Neural cell (in vitro differentiated cells): ENCODE measurements at regions not wholly inside any gene's neighbourhood (a gene's known extent, or its start where the extent isn't known, plus 50 kb on each side); places are given as distances from the start of the nearest gene placed in this dataset.

ENCODE experiments used
- H2AFZ ChIP-seq: fragments of 200-600, 300-800 bp; sonication (generic), shearing (Covaris generic); 2 replicates; pipeline ENCODE4 v1.6.0; 2014; ENCODE audit warnings: low read depth, mild to moderate bottlenecking, antibody characterized with exemption, low read length, moderate library complexity
- H3F3A ChIP-seq: fragments of 200-600 bp; shearing (Covaris generic); 2 replicates; pipeline ENCODE4 v1.6.1; 2016; ENCODE audit warnings: mild to moderate bottlenecking, moderate library complexity, mixed read lengths, antibody characterized with exemption, low read length; ENCODE audit not compliant: insufficient read depth, poor library complexity, severe bottlenecking
- H3K27ac ChIP-seq: fragments of 200-600, 300-800 bp; sonication (generic), shearing (Covaris generic); 2 replicates; pipeline ENCODE4 v1.5.1; 2014; ENCODE audit warnings: mild to moderate bottlenecking, low read length, moderate library complexity
- H3K27me3 ChIP-seq: fragments of 300-800, 200-600 bp; sonication (generic), shearing (Covaris generic); 2 replicates; pipeline ENCODE4 v1.6.0; 2014; ENCODE audit warnings: mild to moderate bottlenecking, low read depth, low read length, moderate library complexity; ENCODE audit not compliant: insufficient read depth
- H3K36me3 ChIP-seq: fragments of 300-800, 200-600 bp; sonication (generic), shearing (Covaris generic); 2 replicates; pipeline ENCODE4 v1.5.1; 2014; ENCODE audit warnings: mild to moderate bottlenecking, antibody characterized with exemption, low read length, moderate library complexity; ENCODE audit not compliant: insufficient read depth
- H3K4me2 ChIP-seq: fragments of 300-800, 200-600 bp; sonication (generic), shearing (Covaris generic); 2 replicates; pipeline ENCODE4 v1.6.0; 2014; ENCODE audit warnings: mild to moderate bottlenecking, low read length
- H3K4me3 ChIP-seq: fragments of 300-800, 200-600 bp; sonication (generic), shearing (Covaris generic); 2 replicates; pipeline ENCODE4 v1.5.1; 2014; ENCODE audit warnings: mild to moderate bottlenecking, low read length, moderate library complexity
- H3K79me2 ChIP-seq: fragments of 200-600 bp; shearing (Covaris generic); replicated peaks from 2 replicates; pipeline ENCODE4 v1.6.0; 2014; ENCODE audit warnings: mild to moderate bottlenecking, low read length, moderate library complexity; ENCODE audit not compliant: insufficient read depth
- H3K9ac ChIP-seq: fragments of 300-800, 200-600 bp; sonication (generic), shearing (Covaris generic); 2 replicates; pipeline ENCODE4 v1.6.1; 2016; ENCODE audit warnings: mild to moderate bottlenecking, low read length, mixed read lengths
- H3K9me2 ChIP-seq: fragments of 200-600 bp; shearing (Covaris generic); 2 replicates; pipeline ENCODE4 v1.6.1; 2016; ENCODE audit warnings: mild to moderate bottlenecking, low read length, mixed read lengths; ENCODE audit not compliant: insufficient read depth
- H3K9me3 ChIP-seq: fragments of 200-600, 300-800 bp; sonication (generic), shearing (Covaris generic); 2 replicates; pipeline ENCODE4 v1.6.1; 2016; ENCODE audit warnings: mild to moderate bottlenecking, mixed run types, low read length, moderate library complexity, mixed read lengths
- H4K20me1 ChIP-seq: fragments of 200-600 bp; shearing (Covaris generic); 2 replicates; pipeline ENCODE4 v1.6.1; 2016; ENCODE audit warnings: mild to moderate bottlenecking, mixed run types; ENCODE audit not compliant: insufficient read depth
- CTCF ChIP-seq: fragments of 450-650 bp; IDR thresholded peaks from 2 replicates; pipeline ENCODE4 v1.5.1; 2014; ENCODE audit warnings: antibody characterized with exemption, mild to moderate bottlenecking, moderate library complexity; ENCODE audit not compliant: poor library complexity, severe bottlenecking
- EP300 ChIP-seq: fragments of 450-650 bp; conservative IDR thresholded peaks from 2 replicates; pipeline ENCODE4 v1.6.1; 2014; ENCODE audit warnings: antibody characterized with exemption, mild to moderate bottlenecking, moderate library complexity; ENCODE audit not compliant: poor library complexity, severe bottlenecking
- EZH2 ChIP-seq: fragments of 200-600, 300-800 bp; shearing (Covaris generic), sonication (generic); IDR thresholded peaks from 2 replicates; pipeline ENCODE4 v1.6.1; 2014; ENCODE audit warnings: antibody characterized with exemption, low read length, borderline replicate concordance, mild to moderate bottlenecking; ENCODE audit not compliant: insufficient read depth, poor library complexity, severe bottlenecking
- MXI1 ChIP-seq: fragments of 450-650 bp; conservative IDR thresholded peaks from 2 replicates; pipeline ENCODE4 v1.6.1; 2014; ENCODE audit warnings: antibody characterized with exemption, mild to moderate bottlenecking; ENCODE audit not compliant: poor library complexity, severe bottlenecking
- POLR2AphosphoS5 ChIP-seq: IDR thresholded peaks from 2 replicates; pipeline ENCODE4 v1.6.1; 2012
- RAD21 ChIP-seq: fragments of 450-650 bp; conservative IDR thresholded peaks from 2 replicates; pipeline ENCODE4 v1.6.1; 2014; ENCODE audit warnings: antibody characterized with exemption, mild to moderate bottlenecking, moderate library complexity
- REST ChIP-seq: IDR thresholded peaks from 2 replicates; pipeline ENCODE4 v1.6.1; 2012; ENCODE audit warnings: borderline replicate concordance
- SMC3 ChIP-seq: fragments of 450-650 bp; conservative IDR thresholded peaks from 2 replicates; pipeline ENCODE4 v1.6.1; 2014; ENCODE audit warnings: antibody characterized with exemption, mild to moderate bottlenecking, moderate library complexity; ENCODE audit not compliant: poor library complexity
- TAF1 ChIP-seq: IDR thresholded peaks from 2 replicates; pipeline ENCODE4 v1.6.1; 2012; ENCODE audit warnings: low read depth

- Histone ChIP-seq H3K27ac (no peak overlapping the region), H3K4me2 (no peak overlapping the region), H3K27me3 (no peaks in the 10 kb centered on the region), H3K79me2 (no peaks in the 10 kb centered on the region), H3K4me3 (no peak overlapping the region), H3K9me3 (no peaks in the 10 kb centered on the region), H3F3A (no peaks in the 10 kb centered on the region), H3K9me2 (no peaks in the 10 kb centered on the region), H2AFZ (no peak overlapping the region), H3K9ac (no peak overlapping the region), H4K20me1 (no peaks in the 10 kb centered on the region), H3K36me3 (no peaks in the 10 kb centered on the region)
- TF ChIP-seq MXI1, result no peak
- no peak for TF ChIP-seq SMC3
- no peak for TF ChIP-seq EP300
- TF ChIP-seq RAD21, result no peak
- TF ChIP-seq REST, result no peak
- no peak for TF ChIP-seq EZH2
- TF ChIP-seq TAF1, result no peak
- no peak for TF ChIP-seq POLR2AphosphoS5
- TF ChIP-seq CTCF, result no peak
These were observed 447.5 kb downstream of the INSC start for GRCh38 chr11:15562230-15562629.

GRCh38 chr11:15563054-15563453 lies 448.3 kb downstream of the INSC start:
- Histone ChIP-seq H3K9me2 (no peaks in the 10 kb centered on the region), H4K20me1 (no peaks in the 10 kb centered on the region), H3K79me2 (no peaks in the 10 kb centered on the region), H3K27me3 (no peaks in the 10 kb centered on the region), H3K27ac (no peak overlapping the region), H3K9ac (no peak overlapping the region), H2AFZ (no peak overlapping the region), H3K9me3 (no peaks in the 10 kb centered on the region), H3F3A (no peaks in the 10 kb centered on the region), H3K36me3 (no peaks in the 10 kb centered on the region), H3K4me2 (no peak overlapping the region), H3K4me3 (no peak overlapping the region)
- TF ChIP-seq CTCF (no peak), MXI1 (no peak), TAF1 (no peak), SMC3 (no peak), POLR2AphosphoS5 (no peak), RAD21 (no peak), EZH2 (no peak), EP300 (no peak), REST (no peak)
